Activated T-cell treated with anti-CD3 and anti-CD28 coated beads for 1 hour (primary cell): ENCODE measurements at regions not wholly inside any gene's neighbourhood (a gene's known extent, or its start where the extent isn't known, plus 50 kb on each side); places are given as distances from the start of the nearest gene placed in this dataset.

Experiments
- DNase-seq: peaks from one replicate; pipeline ENCODE4 v3.0.0-alpha.2; 2020; ENCODE audit warnings: low read depth

DNA sequence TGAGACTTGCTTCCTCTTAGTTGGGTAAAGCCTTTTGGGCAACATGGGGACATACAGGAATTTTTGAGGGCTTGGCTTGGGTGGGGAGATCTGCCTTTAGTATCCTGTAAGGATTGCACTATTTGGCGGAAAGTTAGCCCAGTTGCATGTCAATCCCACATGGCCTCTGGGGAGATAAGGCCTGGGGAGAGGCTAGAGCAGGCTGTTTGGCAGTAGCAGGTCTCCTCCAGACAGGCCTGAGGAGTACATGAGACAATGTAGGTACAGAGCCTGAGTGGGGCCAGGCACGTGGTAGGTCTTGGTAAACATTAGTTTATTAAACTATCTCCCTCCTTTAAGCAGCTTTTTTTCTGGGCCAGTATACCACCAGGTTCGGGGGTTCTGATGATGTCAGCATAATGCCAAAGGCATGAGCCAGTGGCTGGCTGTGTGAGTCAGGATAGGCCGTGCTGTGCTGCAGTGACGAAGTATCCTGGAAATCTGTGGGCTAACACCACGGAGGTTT lies 147.9 kb downstream of the VEGFA start:
- DNase-seq, result no peak

DNA sequence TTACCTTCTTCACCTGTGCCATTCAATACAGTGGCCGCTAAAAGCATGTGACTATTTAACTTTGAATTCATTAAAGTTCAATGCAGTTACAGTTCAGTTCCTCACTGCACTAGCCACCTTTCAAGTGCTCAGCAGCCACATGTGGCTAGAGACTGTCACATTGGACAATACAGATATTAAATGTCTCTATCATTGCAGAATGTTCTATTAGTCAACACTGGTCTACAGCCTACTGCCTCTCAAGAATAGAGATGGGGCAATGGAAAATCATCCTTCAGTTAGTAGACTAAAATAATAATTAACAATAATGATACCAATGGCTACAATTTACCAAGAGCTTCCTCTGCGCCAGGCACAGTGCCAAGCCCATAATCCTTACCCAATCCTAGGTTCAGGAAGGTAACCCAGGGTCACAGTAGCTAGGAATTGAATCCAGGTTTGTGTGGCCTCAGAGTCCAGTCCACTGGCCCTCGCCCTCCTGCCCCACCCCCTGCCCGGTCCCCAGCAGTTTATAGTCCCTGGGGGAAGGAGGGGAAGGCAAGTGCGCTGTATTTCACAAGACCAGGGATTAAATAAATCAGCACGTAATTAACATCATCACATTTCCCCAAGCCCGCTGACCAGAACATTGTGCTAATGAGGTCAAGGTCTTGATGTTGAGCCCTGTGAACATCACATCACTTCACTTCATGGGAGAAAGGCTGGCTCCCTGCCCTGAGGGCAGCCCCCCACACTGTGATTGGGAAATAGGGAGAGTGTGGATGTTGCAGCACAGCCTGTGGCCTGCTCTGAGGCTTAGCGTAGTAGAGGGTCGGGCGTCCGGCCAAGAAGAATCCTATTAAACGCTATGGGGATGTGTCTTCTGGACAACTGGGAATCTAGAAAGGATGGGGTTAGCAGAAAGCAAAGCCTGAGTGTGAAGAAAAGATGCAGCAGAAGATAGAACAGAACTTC lies 147.2 kb downstream of the VEGFA start:
- no peak for DNase-seq

DNA sequence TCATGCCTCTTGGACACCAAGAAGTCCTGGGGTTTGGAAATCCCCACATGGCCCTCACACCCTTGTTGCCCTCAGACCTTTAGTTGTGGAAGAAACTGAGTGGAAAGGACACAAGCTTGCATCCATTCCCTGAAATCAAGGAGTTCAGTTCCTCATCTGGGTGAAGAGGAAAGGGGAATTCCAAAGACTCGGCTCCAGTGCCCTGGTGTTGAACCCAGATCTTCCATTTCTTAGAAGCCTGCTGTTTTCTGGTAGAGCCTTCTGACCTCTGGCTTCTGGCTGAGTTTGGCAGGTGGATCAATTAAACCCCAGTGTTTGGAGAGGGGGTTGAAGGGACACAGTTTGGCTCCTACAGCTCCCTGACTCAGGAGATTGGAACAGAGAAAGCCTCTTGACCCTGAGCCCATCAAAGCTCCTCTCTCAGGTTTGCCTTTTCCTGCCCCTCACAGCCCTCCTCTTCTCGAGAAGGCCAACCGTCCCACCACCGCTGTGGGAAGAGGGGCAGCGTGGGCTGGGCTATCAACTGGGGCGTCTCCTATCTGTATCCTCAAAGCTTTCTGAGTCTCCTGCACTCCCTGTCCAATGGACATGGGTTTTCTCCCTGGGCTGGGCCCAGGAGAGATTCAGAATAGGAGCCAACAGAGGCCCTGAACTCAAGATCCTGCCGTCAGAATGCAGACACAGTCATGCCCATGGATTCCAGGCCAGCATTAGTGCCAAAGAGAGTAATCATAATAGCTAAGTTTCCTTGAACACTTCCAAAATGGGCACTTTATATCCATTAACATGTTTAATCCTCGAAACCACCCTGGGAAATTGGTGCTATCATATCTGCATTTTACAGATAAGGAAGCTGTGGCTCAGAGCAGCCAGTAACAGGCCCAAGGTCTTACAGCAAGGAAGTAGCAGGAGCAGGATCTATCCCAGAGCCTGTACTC lies 146.2 kb downstream of the VEGFA start:
- DNase-seq, result no peak

DNA sequence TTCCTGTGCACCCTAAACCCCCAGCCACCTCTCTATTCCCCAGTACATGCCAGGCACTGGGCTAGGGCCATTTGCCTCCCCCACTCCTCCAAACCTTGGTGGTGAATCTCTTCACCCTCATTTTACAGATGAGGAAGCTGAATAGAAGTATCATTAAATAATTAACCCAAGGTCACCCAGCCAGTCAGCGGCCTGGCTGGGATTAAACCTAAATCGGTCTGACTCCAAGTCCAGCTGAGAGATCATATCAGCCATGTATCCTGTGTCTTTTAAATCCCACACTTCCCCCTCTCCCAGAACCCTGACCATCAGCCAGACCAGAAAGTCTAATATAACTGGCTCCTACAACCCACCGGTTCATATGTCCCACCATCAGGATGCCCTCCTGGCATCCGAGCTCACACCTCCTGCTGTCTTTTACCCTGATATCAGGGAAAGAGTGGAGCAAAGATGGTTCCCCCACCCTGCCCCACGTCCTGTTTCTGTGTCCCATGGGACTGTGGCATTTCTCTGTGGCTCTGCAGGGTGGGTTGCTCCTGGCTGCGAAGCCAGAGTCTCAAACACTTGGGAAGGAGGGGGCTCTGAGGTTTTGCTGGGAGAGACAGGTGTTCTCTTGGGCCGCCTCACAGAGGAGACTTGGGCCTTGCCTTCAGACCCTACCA lies 145.3 kb downstream of the VEGFA start:
- DNase-seq, result no peak

DNA sequence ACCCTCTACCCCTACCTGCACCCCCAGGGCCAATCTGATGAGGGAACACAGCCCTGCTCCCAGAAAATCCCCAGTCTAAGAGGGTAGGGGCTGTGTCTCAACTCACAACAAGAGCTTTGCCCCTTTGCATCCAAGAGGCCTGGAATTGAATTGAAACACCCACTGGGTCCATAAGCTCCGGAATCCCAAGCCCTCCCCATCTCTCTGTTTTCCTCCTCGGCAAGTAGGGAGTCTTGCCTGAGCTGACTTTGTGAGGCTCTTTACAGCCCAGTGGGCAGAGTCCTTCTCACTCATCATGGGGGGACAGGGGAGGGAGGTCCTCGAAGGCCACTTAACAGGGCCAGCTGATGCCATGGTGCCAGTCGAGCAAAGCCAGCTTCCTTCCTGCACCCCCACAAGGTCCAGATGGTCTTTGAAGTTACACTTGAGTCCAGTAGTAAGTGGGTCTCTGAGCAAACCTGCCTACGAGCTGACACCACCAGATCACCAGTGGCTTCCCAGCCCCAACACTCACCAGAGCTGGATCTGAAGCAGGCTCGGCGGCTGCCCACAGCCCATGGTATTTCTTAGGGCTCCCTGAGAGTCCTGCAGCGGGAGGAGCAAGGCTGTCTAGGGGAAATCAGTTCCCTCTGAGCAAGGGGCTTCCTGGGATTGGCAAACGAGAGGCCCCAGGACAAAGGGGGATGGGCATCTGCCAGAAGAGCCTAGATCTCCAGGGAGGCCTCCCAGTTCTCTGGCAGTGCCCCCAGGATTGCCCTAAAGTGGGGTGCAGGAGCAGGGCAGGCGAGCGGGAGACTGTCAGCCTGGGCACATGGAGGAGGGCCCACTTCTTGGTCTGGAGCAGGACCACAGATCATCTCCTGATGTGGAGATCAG lies 144.5 kb downstream of the VEGFA start:
- DNase-seq, result no peak

DNA sequence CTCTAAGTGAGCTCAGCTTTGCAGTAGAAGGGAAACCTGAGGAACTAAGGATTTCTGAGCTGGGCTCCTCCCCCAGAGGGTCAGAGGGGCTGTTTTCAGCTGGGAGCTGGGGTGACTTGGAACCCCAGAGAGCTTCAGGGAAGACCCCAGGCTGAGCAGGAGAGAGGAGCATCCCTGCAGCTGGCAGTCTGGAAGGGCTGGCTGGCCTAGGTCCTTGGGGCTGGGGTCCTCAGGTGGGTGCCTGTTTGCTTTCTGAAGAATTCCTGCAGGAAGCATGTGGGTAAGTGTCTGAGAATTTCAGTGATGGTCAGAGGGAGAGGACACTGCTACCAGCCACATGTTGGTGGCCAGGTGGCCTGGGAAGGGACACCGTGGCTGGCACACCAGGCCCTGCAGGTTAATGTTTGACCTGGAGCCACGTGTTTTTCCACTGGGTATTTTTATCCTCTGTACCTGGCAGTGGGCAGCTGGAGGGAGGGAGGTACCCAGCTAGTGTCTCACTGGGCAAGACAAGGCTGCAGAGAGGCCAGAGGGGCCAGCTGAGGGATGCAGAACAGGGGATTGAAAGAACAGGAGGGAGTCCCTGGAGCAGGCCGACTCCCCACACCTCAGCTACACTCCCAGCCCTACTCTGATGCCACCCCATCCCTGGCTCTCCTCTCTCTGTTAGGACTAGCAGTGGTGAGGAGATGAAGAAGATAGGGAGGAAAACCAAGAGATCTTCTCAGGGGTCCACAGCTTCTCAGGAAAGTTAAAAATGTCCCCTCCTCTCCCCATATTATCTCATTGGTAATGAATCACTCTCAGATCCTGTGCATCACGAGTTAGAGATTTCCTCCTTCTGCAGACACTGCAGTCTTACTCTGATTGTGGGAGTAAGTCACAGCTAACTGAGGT lies 143.6 kb downstream of the VEGFA start:
- no peak for DNase-seq

DNA sequence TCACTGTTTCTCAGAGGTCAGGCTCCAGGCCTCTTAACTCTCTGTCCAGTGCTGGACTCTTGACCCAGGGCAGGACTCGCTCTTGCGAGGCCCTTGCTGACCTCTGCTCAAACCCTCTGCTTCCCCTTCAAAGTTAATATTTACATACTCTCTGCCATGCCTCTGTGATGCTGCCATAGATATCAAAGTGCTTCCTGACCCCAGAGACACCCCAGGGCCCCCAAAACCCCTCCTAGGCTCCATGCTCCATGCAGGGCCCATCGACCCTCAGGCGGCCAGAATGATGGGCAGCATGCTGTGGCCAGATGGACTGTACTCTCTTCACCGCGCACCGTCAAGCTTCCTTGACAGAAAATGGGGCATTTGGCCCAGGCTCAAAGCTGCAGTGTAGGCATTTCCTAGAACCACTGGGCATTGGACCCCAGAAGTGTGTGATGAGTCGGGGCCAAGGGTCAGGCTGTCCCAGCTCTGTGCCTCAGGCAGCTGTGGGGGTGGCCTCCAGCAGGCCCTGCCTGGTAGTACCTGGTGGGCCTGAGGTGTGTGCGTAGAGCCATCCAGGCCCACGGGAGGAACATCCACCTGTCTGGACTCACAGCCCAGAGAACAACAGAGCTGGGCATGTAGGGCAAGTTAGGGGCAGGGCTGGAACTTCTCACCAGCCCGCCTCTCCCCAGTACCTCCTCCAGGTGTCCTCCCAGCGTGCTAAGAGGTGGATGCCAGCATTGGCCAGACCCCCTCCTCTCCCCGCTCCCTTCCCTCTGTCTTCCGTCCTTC lies 142.8 kb downstream of the VEGFA start:
- no peak for DNase-seq

DNA sequence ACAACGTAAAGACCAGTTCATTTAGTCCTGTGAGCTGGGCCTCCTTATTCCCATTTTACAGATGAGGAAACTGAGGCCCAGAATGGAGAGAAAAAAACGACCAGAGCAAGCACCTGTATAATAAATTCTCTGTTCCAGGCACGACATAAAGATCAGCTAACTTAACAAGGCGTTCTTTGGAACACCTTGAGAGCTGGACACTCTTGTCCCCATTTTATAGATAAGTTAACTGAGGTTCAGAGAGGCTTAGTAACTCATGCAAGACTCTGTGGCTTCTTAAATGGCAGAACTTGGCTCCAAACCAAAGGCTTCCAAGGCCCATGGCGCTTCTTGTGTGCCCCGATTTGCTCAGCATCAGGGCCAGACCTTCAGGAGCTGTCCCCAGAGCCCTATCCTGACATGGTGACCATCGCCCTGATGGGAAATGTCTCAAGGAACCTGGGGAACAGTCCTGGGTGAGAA lies 142.1 kb downstream of the VEGFA start:
- no peak for DNase-seq

DNA sequence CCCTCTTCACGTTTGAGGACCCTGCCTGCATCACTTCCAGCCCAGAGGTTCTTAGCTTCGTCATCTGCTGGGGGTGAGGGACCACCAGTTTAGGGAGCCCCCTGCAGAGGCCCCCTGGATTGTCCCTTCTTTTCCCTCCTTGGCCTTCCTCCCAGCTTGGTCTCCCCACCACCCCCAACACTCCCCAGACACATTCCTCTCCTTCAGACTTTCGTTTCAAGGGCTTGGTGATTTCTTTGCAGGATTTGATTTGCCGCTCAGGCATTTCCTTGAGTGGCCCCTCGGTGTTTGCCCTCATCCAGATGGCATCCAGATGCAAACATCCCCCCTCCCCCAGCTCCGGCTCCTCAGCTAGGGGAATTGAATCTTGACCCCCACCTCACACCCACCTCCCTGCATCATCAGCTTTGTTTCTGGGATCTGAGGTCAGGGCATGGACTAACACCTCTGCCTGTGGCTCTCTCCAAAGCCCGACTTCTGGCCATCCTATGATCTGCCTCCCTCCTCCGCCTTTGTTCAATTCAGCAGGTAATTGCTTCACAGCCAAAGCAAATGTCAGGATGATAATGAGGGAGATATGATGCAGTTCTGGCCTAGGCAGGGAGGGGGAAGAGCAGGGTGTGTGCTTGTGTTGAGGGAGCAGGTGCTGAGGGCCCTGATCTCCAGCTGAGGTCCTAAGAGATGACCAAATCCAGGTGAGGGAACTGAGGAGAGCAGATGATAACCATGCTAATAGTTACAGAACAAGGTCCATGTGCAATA lies 141.5 kb downstream of the VEGFA start:
- DNase-seq, result no peak

DNA sequence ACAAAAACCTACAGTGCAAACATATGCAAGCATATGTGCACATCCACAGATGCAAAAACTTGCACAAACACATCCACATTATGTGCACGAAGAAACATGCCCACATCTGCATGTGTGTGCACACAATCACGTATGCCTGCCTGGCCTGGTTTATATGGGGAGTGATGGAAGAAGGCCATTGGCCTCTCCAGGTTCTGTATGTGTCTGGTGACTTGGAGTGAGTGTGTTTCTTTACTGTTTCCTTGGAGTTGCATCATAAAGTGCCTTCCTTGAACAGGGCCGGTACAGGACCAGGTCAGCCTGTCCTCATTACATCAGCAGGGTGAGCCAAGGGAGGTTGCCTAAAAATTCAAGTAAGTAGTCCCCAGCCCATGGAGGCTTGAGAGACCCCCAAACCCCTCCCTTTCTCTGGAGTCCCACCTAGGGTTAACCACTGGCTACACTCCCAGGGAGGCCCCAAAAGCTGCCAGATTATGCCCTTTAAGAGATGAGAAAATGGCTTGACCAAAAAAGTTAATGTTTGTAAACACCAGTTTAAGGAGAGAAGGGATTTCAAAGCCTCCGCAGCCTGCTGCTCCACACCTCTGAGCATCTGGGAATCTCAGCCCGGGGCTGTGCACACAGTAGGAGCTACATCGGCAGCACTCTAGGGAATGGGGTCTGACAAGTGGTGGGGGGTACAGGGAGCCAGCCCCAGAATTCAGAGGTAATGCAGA lies 140.8 kb downstream of the VEGFA start:
- no peak for DNase-seq

DNA sequence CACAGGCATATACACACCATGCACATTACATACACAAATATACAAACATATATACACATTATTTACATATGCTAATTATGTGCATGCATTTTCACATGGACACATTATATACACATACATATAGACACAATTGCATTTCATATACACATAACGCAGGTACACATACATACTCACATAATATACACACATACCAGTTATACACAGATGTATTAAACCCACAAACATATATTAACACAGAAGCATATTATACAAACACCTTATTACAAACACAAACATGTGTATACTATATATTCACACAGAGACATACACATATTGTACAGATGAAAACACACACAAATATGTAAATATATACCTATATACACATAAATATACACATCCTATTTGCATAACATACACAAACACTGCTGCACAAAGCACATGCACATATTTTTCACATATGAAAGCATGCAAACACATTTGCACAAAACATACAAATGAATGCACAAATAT lies 140.2 kb downstream of the VEGFA start:
- no peak for DNase-seq

DNA sequence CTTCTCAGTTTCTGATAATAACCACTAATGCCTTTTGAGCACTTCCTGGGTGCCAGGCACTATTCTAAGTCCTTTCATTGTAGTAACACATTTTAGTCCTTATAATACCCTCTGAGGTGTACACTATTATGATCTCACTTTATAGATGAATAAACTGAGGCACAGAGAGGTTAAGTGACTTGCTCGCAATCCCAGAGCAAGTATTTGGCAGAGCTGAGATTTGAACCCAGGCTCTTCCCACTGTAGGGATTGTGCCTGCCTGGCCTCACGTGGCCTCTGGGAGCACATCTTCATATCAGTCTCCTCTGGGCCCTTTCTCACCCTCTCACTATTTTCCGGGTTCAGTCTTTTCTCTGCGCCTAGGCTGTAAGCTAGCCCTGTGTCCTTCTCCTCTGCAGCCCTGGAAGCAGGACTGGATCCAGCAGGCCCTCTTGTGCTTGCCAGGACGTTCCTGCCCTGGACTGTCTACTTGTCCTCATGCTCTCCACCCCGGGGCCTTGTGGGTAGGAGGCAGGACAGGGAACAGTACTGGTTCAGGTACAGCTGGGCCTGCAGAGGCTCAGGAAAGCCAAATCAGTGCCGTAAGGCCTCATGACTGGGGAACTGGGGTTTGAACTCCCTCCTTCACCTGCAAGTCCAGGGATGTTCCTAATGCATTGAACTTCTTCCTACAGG lies 139.6 kb downstream of the VEGFA start:
- no peak for DNase-seq

DNA sequence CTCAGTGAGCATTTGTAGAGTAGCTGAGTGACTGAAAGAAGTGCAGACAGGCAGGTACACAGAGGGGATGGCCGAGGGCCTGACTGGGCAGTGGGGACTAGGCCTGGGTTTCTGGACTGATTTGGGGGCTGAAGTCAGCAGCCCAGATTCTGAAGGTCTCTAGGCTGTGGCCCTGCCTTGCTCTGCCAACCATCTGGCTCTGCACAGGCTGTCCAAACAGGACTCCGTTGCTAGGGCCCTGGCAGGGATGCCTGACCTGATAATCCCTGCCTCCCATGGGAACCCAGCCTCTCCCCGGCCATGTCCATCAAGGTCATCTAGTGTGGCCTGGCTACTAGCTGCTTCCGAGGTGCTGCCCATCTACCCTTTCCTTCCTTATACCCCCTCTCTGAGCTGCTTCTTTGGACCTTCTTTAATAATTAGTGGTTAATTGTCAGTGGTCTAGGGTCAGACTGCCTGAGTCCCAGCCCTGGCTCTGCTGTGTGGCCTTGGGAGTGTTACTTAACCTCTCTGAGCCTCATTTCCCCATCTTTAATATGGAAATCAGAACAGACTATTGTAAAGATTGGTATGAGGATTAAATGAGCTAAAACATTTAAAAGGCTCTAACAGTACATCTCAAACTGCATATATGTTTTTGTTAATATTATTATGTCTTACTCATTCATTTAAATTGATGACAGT lies 137.9 kb downstream of the VEGFA start:
- DNase-seq, result no peak

DNA sequence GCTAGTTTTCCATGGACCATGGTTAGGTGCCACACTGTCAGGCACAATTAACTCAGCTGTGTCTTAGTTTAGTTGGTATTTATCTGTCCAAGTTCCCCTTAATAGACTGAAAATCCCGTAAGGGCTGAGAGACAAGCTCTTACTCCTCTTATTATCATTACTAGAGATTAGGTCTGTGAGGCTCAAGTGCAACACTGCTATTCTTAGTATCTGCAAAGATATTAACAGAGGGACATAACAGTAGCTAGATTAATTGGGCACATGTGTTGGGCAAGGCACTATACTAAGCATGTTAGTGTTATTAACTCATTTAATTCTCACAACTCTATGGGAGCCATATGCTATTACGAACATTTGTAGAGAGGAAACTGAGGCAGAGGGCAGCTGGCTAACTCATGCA lies 137.3 kb downstream of the VEGFA start:
- no peak for DNase-seq

DNA sequence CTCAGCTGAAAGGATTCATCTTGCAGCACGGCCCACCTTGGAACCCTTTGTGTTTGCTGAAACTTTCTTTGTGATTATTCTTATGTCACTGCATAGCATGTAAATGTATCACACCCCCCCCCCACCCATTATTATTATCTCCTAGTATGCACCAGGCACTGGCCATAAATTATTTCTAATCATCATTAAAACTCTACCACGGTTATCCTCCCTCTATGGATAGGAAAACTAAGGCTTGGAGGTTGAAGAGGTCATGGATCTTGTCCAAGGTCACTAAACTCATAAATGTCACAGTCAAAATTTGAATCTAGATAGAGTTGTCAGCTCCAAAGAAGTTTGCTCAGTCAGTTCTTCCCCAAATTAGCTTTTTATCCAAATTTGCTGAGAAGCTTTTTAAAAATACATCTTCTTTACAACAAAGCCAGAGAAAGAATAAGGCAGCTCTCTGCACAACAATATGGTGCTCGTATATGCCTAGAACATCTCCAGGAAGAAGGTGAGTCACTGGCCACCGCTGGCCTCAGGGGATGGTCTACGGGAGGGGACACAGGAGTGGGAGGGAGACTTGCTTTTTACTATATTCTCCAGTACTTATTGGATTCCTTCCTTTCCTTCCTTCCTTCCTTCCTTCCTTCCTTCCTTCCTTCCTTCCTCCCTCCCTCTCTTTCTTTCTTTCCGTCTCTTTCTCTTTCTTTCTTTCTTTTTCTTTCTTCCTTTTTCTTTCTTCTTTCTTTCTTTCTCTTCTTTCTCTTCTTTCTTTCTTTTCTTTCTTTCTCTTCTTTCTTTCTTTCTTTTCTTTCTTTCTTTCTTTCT lies 134.5 kb downstream of the VEGFA start:
- no peak for DNase-seq
